ENCODE measurements at regions not wholly inside any gene's neighbourhood (a gene's known extent, or its start where the extent isn't known, plus 50 kb on each side); places are given as distances from the start of the nearest gene placed in this dataset.

DNA sequence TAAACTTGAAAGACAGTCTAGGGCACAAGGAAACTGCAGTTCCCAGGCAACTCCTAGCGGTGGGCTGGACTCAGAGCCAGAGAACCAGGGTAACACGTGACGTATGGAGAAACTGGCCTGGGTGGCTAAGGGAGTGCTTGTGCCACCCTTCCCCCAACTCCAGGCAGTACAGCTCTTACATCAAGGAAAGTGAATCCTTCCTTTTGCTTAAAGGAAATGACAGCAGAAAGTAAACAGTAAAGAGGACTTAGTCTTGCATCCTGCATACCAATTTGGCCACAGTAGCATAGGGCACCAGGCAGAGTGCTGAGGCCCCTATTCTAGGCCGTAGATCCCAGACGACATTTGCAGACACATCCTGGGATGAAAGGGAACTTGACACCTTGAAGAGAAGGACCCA lies 322.8 kb downstream of the CD109 start:
- TF ChIP-seq JUNB (IDR thresholded peaks at IDR 0.05; ENCODE audit: unreplicated experiment) (no peak), POLR2AphosphoS5 (IDR thresholded peaks at IDR 0.05; ENCODE audit: low read depth) (no peak)
- TF ChIP-seq, protein P1, sequence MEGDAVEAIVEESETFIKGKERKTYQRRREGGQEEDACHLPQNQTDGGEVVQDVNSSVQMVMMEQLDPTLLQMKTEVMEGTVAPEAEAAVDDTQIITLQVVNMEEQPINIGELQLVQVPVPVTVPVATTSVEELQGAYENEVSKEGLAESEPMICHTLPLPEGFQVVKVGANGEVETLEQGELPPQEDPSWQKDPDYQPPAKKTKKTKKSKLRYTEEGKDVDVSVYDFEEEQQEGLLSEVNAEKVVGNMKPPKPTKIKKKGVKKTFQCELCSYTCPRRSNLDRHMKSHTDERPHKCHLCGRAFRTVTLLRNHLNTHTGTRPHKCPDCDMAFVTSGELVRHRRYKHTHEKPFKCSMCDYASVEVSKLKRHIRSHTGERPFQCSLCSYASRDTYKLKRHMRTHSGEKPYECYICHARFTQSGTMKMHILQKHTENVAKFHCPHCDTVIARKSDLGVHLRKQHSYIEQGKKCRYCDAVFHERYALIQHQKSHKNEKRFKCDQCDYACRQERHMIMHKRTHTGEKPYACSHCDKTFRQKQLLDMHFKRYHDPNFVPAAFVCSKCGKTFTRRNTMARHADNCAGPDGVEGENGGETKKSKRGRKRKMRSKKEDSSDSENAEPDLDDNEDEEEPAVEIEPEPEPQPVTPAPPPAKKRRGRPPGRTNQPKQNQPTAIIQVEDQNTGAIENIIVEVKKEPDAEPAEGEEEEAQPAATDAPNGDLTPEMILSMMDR (conservative IDR thresholded peaks at IDR 0.05; ENCODE audit: low read depth in 2 of 2): no peak

All from GM23338 (cell line).